G401.6 (cell line): ENCODE measurements at regions not wholly inside any gene's neighbourhood (a gene's known extent, or its start where the extent isn't known, plus 50 kb on each side); places are given as distances from the start of the nearest gene placed in this dataset.

Experiments used
- FAIRE-seq: peaks from 2 replicates; lab custom pipeline; 2012; peaks lifted over from hg19 to GRCh38; lab: Jason Lieb, UNC

DNA sequence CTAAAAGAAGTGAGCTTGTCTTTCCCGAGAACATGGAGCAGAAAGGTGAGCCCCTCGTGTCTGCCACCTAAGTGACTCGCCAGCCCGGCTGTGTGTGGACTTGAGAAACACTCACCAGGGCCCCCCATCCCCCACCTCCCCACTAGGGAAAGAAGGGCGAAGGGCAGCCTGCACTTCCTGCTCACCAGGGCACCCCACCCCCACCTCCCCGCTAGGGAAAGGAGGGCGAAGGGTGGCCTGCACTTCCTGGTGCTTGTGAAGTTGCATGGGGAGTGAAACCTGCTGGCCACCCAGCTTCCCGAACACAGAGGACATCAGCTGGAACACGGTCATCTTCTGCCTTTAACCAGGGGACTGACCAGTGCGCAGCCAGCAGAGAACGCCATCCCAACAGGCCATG, 402.7 kb upstream of the SALL3 start:
- FAIRE-seq: no peak

DNA sequence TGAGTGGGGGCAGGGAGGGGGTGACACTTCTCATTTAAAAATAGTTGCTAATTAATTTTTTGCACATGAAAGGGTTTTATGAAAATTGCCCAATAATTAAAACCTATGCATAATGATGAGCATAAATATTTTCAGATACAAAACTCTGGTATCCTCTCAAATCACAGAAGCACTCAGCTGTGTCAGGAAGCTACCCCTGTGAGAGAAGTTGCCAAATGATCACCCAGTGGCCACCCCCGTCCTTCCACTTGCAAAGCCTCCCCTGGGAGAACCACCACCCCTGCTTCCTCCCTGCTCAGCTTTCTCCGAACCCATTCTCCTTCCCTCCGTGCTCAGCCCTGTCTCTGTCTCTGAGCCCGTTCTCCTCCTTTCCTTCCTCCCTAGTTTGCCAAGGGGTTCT, 400.2 kb upstream of the SALL3 start:
- FAIRE-seq: no peak

DNA sequence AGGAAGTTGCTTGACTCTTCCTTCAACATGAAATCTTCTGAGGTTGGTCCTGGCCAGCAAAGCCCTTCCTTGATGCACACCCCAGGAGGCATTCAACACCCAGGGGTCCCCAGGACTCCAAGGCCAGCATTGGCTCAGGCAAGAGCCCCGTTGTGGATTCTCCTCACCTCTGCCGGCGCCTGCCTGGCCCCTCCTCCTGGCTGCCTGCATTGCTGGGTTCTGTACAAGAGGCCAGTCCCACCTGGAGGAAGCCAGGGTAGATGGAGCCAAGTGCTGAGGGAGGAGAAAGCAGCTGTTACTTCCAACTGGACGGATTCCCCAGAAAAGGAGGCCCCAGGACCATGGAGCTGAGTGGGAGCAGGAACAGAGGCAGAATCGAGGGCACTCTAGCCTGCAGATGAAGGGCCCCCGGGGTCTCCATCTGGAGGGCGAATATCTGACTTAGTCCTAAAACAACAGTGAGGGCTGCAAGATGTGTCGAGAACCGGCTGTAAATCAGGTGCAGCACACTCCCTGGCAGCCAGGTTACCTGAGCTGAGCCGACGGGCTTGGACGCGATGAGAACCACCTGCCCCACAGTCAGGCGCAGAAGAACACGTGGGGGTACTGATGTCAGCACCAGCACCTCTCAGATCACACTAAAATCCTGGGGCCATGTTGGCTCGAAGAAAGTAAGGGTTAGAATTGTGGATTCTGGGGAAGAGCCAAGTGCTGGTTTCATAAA, 399.6 kb upstream of the SALL3 start:
- no peak for FAIRE-seq

DNA sequence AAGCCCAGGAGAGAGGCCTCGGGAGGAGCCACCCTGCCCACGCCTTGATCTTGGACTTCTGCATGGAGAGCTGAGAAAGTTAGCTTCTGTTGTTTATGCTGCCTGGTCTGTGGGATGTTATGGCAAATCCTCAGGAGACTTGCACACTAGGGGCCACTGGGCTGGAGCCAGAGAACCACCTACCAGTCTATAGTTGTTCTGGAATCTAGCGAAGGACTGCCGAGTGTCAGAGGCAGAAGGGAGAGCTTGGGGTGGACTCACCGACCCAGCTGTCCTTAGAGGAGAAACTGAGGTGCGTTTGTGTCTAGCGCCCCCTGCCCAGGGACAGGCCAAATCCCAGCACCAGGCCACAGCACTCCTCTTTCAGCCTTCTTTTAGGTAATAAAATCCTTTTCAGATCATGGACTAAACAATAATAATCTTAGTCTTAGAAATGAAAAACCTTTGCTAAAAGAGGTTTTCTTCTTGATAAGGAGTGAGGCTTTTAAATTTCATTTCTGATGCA, 398.7 kb upstream of the SALL3 start:
- no peak for FAIRE-seq

DNA sequence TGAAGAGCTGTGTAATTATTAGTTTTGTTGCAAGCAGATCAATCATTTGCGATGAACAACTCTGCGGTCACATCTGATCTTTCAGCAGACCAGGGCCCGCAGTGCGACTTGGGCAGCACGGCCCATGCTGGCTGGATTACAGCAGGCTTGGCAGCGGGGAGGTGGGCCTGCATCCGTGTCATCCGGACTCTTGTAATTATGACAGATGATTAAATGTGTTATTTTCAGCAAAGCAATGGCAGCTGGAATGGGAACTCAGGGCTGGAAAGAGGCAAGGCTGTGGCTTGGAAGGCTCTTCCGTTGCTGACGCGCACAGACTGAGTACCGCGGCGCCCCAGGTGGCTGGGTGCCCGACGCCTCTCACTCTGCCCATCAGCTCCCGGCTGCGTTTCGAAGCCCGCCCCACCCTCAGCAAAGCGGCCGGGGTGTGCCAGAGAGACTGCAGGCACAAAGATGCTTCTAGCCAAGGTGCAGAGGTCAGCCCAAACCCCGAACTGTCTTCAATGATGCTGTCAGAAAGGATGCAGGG, 397.4 kb upstream of the SALL3 start:
- no peak for FAIRE-seq

DNA sequence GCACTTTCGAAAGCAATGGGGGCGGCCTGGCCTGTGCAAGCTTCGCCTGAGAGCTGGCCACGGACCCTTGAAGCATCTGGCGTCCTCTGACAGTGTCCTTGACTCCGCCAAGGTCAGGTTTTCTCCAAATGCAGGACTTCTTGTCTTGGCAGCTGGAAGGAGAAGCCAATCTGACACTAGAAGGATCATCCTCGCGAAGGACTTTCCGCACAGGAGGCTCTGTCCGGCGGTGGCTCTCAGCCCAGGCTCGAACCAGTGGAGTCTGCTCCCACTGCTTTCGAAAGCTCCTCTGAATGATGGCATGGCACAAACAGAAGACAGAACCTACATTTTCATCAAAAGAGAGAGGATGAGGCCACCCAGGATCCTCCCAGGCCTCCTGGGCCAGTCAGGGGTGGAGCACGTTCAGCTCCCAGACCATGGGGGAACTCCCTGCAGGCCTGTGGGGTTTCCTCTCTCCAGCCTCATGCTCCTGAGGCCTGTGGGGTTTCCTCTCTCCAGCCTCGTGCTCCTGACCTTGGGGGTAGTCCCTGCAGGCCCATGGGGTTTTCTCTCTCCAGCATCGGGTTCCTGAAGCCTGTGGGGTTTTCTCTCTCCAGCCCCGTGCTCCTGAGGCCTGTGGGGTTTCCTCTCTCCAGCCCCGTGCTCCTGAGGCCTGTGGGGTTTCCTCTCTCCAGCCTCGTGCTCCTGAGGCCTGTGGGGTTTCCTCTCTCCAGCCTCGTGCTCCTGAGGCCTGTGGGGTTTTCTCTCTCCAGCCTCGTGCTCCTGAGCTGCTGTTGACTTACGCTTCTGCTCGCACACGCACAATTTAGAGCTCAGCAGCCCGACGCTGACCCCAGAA, 396.5 kb upstream of the SALL3 start:
- FAIRE-seq: no peak

DNA sequence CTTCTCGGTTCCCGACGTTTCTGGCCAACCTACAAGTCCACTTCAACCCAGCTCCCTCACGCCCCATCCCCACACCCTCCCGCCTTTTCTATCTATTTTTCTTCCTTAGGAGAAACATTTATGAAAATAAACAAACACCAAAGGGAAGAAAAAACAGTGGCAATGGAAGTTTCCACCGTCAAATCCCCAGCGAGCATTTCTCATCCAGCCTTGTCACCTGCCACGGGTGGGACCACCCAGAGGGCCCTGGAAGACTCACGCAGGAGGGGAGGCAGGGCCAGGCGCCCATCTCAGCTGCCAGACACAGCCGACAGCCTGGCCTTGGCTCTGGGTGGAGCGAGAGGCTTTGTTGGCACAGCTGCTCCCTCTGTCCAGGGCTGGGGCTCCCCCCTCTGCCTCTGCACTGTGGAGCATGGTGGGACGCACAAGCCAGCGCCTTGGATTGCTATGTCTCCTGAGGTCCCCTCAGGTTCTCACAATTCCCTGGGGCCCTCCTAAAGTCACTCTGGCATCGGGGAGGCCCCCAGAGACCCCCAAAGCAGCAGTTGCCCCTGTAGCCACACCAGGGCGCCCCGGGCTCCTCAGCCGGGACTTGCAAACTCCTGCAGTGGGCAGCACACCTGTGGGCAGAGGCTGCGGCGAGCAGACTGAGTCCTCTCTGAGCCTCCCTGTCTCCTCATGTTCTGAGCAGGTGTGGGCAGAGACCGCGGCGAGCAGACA, 395.7 kb upstream of the SALL3 start:
- FAIRE-seq: no peak

DNA sequence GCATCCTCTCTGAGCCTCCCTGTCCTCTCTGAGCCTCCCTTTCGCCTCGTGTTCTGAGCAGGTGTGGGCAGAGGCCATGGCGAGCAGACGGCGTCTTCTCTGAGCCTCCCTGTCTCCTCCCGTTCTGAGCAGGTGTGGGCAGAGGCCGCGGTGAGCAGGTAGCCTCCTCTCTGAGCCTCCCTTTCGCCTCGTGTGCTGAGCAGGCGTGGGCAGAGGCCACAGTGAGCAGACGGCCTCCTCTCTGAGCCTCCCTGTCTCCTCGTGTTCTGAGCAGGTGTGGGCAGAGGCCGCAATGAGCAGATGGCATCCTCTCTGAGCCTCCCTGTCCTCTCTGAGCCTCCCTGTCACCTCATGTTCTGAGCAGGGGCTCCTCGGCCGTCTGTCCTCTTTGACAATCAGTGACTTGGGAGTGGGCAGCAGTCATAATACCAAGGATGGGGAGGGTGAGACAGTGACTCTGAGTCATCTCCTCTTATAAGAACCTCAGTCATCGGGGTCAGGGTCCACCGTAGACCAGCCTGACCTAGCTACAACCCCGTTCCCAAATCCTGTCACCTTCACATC, 395.1 kb upstream of the SALL3 start:
- no peak for FAIRE-seq

DNA sequence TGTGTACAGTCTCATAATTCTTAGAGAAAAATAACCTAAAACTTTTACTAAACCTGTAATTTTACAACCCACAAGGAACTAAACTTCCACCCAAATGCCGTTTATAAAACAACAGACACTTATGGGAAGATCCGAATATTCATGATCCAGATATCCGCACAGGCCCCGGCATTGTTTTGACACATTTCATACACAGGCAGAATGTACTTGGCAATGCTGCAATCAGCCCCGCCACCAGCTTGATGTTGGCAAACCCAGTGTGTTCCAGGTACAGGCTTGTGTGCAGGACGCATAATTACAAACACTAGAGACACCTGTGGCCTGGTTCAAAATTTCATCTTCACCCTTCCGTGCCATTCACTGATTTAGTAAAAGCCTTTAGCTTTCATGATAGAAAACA, 393.0 kb upstream of the SALL3 start:
- no peak for FAIRE-seq

DNA sequence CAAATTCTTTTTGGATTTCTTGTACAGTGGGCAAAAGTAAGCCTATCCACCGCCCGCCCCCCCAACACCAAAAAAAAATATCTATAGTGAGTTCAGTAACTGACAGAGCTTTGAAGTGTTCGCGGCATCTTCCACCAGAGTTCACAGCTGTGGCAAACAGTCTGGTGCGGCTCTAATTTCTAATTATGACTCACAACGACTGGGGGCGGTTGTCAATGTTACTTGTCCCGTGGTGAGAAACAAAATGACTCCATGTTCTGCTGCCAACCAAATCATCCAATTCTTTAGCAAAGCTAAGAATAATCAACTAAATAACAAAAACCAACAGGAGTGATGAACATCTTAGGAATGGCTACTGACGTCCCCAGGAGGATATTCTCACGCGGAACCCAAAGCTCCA, 392.5 kb upstream of the SALL3 start:
- FAIRE-seq: no peak

DNA sequence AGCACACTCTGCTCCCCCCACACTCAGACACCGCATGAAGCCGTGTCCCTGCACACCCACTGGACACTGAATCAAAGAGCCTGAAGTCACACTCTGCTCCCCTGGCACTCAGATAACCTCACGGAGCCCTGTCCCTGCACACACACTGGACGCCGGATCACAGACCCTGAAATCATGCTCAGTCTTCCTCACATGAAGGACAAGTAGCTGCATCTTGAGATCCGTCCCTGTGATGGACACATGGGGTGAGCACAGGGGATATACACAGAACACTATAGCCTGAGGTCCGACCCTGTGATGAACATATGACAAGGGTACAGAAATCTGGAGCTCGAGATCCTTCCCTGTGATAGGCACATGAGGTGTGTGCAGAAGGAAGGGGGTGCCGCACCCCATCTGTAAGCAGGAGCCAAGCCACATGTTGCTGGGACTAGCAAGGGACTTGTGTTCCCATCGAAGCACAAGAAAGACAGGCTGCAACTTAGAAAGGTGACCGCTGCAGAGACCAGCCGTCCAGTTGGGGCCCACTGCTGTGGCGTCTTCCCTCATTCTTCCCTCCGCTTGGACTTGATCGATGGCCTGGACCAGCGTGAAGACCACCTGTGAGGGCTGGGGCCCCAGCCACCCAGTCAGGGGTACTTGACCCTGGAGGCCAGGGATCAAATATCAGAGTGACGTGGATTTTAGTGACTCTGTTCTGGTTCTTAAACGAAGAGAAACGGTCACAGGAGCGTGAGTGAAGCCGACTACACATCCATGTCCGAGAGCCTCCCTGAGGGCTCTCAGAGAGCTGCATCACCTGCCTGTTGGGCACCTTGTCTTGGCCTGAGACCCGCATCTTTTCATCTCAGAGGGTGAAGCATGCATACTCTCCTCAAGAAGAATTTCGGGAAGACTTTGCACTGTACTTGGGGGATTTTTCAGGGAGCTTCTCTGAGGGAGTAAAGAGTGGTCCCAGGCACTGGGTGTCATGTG, 391.7 kb upstream of the SALL3 start:
- FAIRE-seq: no peak

DNA sequence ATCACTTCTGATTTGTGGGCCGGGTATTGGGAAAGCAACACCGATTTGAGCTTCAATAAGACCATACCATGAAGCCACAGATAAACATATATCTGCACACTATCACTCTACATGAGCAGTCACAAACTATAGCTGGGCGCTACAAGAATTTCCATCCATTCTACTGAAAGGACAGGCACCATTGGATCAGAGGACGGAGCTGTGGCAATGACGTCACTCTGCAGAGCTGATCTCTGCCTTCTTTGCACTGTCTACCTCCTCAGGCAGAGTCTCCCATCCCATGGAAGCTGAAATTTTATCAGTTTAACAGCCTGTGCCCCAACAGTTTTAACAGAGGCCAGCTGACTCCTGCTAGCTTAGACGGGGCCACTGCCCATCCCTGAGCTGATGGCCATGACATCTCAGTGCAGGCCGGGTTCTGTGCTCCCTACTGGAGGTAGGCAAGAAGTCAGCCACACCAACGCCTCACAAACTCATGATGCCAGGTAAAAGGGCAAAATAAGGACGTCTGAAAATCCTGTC, 389.6 kb upstream of the SALL3 start:
- FAIRE-seq: no peak

DNA sequence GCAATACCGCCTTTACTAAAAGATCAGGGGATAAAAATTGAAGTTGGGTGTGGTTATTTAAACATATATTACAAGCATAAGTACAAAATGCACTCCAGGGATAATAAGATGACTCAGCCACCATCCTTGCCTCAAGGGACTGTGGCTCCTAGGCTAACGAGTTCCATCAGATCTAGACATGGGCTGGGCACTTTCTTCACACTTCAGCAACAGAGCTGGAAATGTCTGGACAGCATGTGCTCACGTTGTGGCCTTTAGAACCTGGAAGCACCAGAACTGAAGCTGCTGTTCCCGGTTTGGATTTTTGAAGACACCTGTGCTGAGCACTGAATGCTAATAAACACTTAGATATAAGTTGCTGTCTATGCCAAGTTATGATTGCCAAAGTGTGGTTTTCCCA, 384.2 kb upstream of the SALL3 start:
- FAIRE-seq: no peak

DNA sequence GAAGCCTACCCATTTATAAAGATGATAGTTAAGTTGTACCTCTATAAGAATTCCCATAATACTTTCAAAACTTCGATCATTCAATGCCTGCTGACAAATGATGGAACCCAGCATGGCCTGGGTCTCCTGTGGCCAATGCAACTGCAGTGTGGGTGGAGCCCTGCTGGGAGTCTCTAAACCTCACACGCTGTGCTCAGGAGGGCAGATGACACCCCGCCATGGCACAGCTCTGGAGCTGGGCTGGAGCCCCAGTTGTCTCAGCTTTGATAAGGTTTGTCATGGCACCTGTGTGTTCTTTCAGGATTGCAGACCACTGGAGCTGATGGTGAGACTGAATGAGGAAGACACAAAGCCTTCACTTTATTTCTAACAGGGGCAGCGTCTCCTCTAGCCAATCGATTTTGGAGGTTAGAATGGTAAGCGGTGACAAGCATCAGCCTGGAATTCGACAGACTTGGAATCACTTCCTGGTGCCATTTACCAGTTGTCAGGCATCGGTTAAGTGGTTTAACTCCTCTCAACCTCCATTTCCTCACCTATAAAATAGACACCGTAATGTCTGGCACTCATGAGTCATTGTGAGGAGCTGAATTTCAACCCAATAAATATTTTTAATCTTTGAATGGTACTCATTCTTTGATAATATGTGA, 383.6 kb upstream of the SALL3 start:
- no peak for FAIRE-seq

DNA sequence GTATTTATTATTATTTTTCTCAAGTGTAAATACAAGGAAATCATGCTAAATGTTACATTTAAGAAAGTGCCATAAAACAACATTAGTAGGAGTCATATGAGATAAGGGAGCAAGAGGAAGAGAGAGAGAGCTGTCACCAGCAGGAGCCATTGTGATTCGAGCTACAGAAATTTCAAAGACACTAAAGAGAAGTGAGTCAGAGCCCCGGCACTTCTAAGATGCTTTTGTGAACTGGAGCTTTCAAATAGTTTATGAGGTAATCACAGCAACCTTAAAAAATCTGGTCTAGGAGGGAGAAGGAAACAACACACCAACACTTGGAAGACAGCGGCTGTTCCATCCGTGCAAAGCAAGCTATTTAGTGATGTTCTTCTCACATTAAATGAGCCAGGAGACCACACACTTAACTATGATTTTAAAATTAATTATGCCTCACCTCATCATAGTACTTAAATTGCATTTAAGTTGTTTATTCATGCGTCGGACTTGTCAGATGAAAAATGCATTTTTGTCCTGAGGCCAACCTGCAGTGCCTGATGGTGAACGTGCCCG, 382.7 kb upstream of the SALL3 start:
- FAIRE-seq: no peak

DNA sequence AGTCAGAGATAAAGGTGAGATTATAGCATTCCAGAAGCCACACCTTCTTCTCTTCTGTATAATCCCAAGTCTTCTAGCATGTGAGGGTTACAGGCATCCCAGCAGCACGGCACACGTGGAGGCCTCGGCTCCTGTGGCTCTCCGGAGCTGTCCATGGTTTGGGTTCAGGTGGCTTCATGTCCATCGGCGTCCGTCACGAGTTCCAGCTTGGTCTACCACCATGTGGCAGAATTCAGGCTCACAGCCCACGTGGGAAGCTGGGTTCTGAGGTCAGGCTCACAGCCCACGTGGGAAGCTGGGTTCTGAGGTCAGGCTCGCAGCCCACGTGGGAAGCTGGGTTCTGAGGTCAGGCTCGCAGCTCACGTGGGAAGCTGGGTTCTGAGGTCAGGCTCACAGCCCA, 378.3 kb upstream of the SALL3 start:
- no peak for FAIRE-seq

DNA sequence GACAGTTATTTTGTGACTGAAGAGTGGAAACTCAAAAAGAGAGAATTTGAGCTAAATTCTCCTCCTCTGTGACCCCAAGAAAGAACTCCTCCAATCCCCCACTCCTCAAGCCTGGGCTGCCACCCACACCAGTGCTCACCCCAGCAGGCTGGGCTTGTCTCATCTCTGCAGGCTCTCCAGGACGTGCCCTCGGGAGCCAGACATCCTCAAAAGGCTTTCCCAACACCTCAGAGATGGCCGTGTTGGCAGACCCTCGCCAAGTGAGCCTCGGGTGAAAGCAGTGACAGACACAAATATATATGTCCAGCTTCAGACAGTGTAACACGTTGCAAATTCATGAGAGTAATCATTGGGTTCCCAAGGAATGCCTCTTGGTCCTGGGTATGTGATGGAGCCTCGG, 377.7 kb upstream of the SALL3 start:
- FAIRE-seq: no peak

DNA sequence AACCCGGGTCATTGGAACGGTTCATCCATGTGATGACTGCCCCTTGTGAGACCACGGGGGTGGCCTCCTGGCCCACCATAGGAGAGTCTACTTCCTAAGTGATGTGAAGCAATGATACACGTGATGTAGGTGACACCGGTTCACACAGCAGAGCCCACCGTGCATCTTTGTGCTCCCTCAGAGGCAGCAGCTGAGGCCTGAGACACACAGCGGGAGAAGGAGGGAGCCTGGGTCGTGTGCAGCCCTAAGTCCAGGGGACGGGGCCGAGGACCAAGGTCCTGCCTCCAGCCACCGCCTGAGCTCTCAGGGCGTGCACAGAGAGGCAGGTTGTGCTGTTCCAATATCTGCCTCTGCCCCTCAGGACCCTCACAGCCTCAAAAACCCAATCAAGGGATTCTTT, 377.2 kb upstream of the SALL3 start:
- FAIRE-seq: no peak

DNA sequence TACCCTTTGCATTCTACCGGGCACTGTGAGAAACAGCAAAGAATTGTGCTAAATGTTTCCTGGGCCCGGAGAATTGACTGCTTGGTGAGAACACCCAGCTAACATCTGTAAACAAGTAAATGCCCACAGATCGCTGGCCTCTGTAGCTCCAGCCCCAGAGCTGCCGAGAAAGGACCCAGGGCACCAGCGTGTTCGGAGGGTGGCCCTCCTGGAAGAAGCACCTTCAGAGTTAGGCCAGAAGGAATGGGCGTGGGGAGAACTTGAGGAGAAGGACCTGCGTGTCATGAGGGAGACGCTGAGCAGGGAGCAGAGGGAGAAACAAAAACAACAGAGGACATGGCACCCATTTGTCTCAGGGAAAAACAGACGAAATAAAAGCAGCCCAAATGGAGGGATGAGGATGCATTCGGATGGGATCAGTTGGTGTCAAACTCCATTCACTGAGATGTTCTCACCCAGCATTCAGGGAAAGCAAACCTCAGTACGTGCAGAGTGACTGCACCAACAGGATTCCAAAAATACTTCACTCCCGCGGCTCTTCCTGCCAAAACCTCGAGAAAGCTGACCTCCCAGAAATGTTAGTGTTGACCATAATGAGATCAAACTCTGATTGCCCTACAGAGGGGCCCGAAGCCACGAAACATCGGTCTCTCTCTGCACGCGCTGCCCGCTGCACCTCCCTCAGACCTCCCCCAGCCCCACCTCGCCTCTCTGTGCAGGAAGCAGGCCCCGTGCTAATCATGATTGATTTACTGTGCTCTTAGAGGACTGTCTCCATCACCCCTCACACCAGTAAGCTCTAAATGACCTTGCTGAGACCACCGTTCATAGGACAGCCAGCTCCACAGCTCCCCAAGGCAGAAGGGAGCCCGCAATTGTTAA, 376.3 kb upstream of the SALL3 start:
- no peak for FAIRE-seq
